Smooth muscle cell (in vitro differentiated cells): ENCODE measurements at regions not wholly inside any gene's neighbourhood (a gene's known extent, or its start where the extent isn't known, plus 50 kb on each side); places are given as distances from the start of the nearest gene placed in this dataset.

Source experiments
- DNase-seq: peaks from one replicate; lab custom pipeline; 2025; ENCODE audit not compliant: unreplicated experiment; lab: John Stamatoyannopoulos, UW
- H2AFZ ChIP-seq: fragments of 200-600 bp; sonication (generic); 2 replicates; pipeline ENCODE4 v1.6.0; 2016; ENCODE audit warnings: antibody characterized with exemption, low read depth, mild to moderate bottlenecking
- H3F3A ChIP-seq: fragments of 200-600 bp; sonication (generic); 2 replicates; pipeline ENCODE4 v1.6.0; 2017; ENCODE audit warnings: antibody characterized with exemption, low read depth
- H3K27ac ChIP-seq: fragments of 200-600 bp; sonication (generic); 2 replicates; pipeline ENCODE4 v1.5.1; 2016; ENCODE audit warnings: low read depth, mild to moderate bottlenecking
- H3K27me3 ChIP-seq: fragments of 200-600 bp; sonication (generic); 2 replicates; pipeline ENCODE4 v1.6.1; 2016; ENCODE audit warnings: low read depth, mild to moderate bottlenecking
- H3K36me3 ChIP-seq: fragments of 200-600 bp; sonication (generic); 2 replicates; pipeline ENCODE4 v1.5.1; 2016; ENCODE audit warnings: low read depth
- H3K4me1 ChIP-seq: fragments of 200-600 bp; sonication (generic); 2 replicates; pipeline ENCODE4 v1.5.1; 2016; ENCODE audit warnings: low read depth
- H3K4me2 ChIP-seq: fragments of 200-600 bp; sonication (generic); 2 replicates; pipeline ENCODE4 v1.6.0; 2016; ENCODE audit warnings: mild to moderate bottlenecking
- H3K4me3 ChIP-seq: fragments of 200-600 bp; sonication (generic); 2 replicates; pipeline ENCODE4 v1.5.1; 2016; ENCODE audit warnings: mild to moderate bottlenecking
- H3K79me2 ChIP-seq: fragments of 200-600 bp; sonication (generic); 2 replicates; pipeline ENCODE4 v1.6.0; 2016; ENCODE audit warnings: low read depth, mild to moderate bottlenecking
- H3K9ac ChIP-seq: fragments of 200-600 bp; sonication (generic); 2 replicates; pipeline ENCODE4 v1.6.0; 2016; ENCODE audit warnings: low read depth
- H3K9me3 ChIP-seq: fragments of 200-600 bp; sonication (generic); replicated peaks from 2 replicates; pipeline ENCODE4 v1.5.1; 2016; ENCODE audit warnings: low read depth
- H4K20me1 ChIP-seq: fragments of 200-600 bp; sonication (generic); 2 replicates; pipeline ENCODE4 v1.6.0; 2016; ENCODE audit warnings: low read depth
- CTCF ChIP-seq: fragments of 200-600 bp; sonication (generic); IDR thresholded peaks from 2 replicates; pipeline ENCODE4 v1.5.1; 2017; ENCODE audit warnings: borderline replicate concordance, mild to moderate bottlenecking, antibody characterized with exemption; ENCODE audit not compliant: insufficient read depth, poor library complexity, severe bottlenecking
- WGBS: methylation state at CpG from one replicate; pipeline ENCODE4 v1.1.7; 2016; ENCODE audit warnings: low lambda C conversion rate; 5-methylcytosine and 5-hydroxymethylcytosine counted together

GRCh38 chr15:99511866-99512661, 53.7 kb upstream of the MEF2A start:
- no peak for DNase-seq
- no peaks in the 10 kb centered on the region for H4K20me1 ChIP-seq
- H3K27ac ChIP-seq, result no peak overlapping the region
- H3K4me1 ChIP-seq, result no peaks in the 10 kb centered on the region
- H3K4me3 ChIP-seq, result no peak overlapping the region
- peak overlapping the region; percentile 25 for H2AFZ ChIP-seq
- H3K9ac ChIP-seq, result no peak overlapping the region
- H3K4me2 ChIP-seq, result no peak overlapping the region
- H3K27me3 ChIP-seq, result no peaks in the 10 kb centered on the region
- no peak for TF ChIP-seq CTCF
- H3K36me3 ChIP-seq, result no peaks in the 10 kb centered on the region
- no peaks in the 10 kb centered on the region for H3K9me3 ChIP-seq
- no peaks in the 10 kb centered on the region for H3K79me2 ChIP-seq
- WGBS, result 76% methylated on average over 14 of the region's 14 CpGs
- H3F3A ChIP-seq, result no peaks in the 10 kb centered on the region

- H4K20me1 ChIP-seq, result no peaks in the 10 kb centered on the region
- no peaks in the 10 kb centered on the region for H3K4me1 ChIP-seq
- no peak for DNase-seq
- no peak overlapping the region for H3K27ac ChIP-seq
- H3K4me3 ChIP-seq, result no peak overlapping the region
- no peaks in the 10 kb centered on the region for H3K27me3 ChIP-seq
- no peak overlapping the region for H3K9ac ChIP-seq
- no peaks in the 10 kb centered on the region for H3F3A ChIP-seq
- no peaks in the 10 kb centered on the region for H3K79me2 ChIP-seq
- WGBS, result 72% methylated on average over 5 of the region's 5 CpGs
- H2AFZ ChIP-seq, result no peak overlapping the region
- no peak for TF ChIP-seq CTCF
- H3K4me2 ChIP-seq, result no peak overlapping the region
- no peaks in the 10 kb centered on the region for H3K9me3 ChIP-seq
- no peaks in the 10 kb centered on the region for H3K36me3 ChIP-seq
Observed at GRCh38 chr15:99514306-99514705, 51.5 kb upstream of the MEF2A start.
